ENCODE measurements at regions not wholly inside any gene's neighbourhood (a gene's known extent, or its start where the extent isn't known, plus 50 kb on each side); places are given as distances from the start of the nearest gene placed in this dataset.

GRCh38 chr7:41130086-41130485 is 572.8 kb downstream of the INHBA start:
- TF ChIP-seq, protein P1, sequence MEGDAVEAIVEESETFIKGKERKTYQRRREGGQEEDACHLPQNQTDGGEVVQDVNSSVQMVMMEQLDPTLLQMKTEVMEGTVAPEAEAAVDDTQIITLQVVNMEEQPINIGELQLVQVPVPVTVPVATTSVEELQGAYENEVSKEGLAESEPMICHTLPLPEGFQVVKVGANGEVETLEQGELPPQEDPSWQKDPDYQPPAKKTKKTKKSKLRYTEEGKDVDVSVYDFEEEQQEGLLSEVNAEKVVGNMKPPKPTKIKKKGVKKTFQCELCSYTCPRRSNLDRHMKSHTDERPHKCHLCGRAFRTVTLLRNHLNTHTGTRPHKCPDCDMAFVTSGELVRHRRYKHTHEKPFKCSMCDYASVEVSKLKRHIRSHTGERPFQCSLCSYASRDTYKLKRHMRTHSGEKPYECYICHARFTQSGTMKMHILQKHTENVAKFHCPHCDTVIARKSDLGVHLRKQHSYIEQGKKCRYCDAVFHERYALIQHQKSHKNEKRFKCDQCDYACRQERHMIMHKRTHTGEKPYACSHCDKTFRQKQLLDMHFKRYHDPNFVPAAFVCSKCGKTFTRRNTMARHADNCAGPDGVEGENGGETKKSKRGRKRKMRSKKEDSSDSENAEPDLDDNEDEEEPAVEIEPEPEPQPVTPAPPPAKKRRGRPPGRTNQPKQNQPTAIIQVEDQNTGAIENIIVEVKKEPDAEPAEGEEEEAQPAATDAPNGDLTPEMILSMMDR (IDR thresholded peaks at IDR 0.05): no peak
- no peak for DNase-seq (ENCODE audit: extremely low spot score, unreplicated experiment)
- Mint-ChIP-seq H3K9me3 (ENCODE audit: unreplicated experiment) (no peaks in the 10 kb centered on the region), H3K4me3 (ENCODE audit: unreplicated experiment) (no peak overlapping the region), H3K4me1 (ENCODE audit: unreplicated experiment) (peaks cover 14% of the 10 kb centered on the region), H3K27me3 (ENCODE audit: unreplicated experiment) (no peaks in the 10 kb centered on the region), H3K27ac (ENCODE audit: unreplicated experiment) (no peak overlapping the region), H3K36me3 (ENCODE audit: unreplicated experiment) (no peaks in the 10 kb centered on the region)

DNA sequence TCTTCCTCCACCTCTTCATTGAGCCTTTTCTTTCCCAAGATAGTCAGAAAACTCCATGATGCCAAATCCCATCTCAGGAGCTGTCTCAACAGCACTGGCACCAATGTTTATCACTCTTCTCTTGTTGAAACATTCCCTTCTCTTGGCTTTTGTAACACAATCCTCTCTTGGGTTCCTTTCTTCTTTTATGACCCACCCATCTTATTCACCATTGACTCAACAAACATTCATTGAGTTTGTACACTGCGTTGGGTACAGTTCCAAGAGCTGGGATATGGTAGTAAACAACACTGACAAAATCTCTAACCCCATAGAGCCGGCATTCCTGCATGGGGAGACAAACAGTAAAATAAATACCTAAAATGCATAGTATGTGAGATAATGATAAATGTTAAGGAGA is 577.5 kb downstream of the INHBA start:
- Mint-ChIP-seq H3K4me1 (ENCODE audit: unreplicated experiment) (peaks cover 7% of the 10 kb centered on the region), H3K27me3 (ENCODE audit: unreplicated experiment) (no peaks in the 10 kb centered on the region), H3K36me3 (ENCODE audit: unreplicated experiment) (no peaks in the 10 kb centered on the region), H3K9me3 (ENCODE audit: unreplicated experiment) (no peaks in the 10 kb centered on the region), H3K4me3 (ENCODE audit: unreplicated experiment) (no peak overlapping the region), H3K27ac (ENCODE audit: unreplicated experiment) (no peak overlapping the region)
- DNase-seq (ENCODE audit: extremely low spot score, unreplicated experiment): no peak
- TF ChIP-seq, protein P1 (IDR thresholded peaks at IDR 0.05): no peak

DNA sequence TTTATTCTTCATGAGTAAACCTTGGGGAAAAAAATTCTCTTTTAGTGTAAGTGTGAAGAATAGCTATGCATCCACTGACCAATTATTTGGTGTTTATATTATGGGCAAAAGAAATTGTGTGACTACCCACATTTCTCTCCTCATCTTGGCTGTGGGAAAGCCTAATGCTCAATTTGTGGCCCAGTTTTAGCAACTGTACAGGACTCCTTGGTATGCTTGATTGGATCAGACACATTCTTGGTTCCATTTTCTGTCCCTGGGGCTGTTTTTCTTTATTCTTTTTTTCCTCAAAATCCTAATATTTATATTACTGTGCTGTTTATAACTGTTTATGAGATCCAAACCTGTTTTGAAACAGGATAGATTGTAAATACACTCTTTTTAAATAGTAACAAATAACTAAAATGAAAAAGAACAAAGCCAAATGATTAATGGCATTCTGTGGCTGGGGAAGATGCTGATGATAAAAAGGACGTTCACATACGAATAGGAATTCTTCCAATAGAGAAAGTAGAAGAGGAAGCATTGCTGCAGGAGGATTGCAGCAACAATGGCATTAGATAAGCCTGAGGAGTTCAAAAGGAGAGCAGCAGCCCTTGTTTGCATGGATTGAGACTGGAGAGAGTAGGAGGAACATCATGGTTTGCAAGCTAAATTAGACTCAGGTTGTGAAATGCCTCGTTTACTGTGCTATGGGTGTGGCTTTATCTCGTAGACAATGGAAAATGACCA is 580.5 kb downstream of the INHBA start:
- Mint-ChIP-seq H3K27me3 (ENCODE audit: unreplicated experiment) (no peaks in the 10 kb centered on the region), H3K9me3 (ENCODE audit: unreplicated experiment) (peaks cover 4% of the 10 kb centered on the region), H3K27ac (ENCODE audit: unreplicated experiment) (no peak overlapping the region), H3K4me1 (ENCODE audit: unreplicated experiment) (peaks cover 7% of the 10 kb centered on the region), H3K36me3 (ENCODE audit: unreplicated experiment) (no peaks in the 10 kb centered on the region), H3K4me3 (ENCODE audit: unreplicated experiment) (no peak overlapping the region)
- no peak for DNase-seq (ENCODE audit: extremely low spot score, unreplicated experiment)
- TF ChIP-seq, protein P1 (IDR thresholded peaks at IDR 0.05): no peak

DNA sequence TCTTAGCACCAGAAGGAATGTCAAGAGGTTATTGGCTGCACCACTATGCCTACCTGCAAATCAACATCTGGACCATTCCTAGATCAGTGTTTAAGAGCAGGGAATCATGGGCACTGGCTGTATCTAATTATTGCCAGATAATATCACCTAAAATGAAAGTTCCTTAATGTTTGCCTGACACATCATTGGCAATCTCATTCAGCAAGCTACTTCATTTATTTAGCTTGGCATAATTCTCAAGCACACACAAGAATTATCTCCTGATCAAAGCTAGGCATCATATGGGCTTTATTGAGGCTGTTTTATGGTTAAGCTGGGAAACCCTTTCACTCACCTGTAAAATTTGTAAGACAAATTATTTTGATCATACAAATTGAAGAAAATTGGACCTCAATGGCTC is 581.7 kb downstream of the INHBA start:
- Mint-ChIP-seq H3K36me3 (ENCODE audit: unreplicated experiment) (no peaks in the 10 kb centered on the region), H3K4me1 (ENCODE audit: unreplicated experiment) (peaks cover 11% of the 10 kb centered on the region), H3K27ac (ENCODE audit: unreplicated experiment) (no peak overlapping the region), H3K4me3 (ENCODE audit: unreplicated experiment) (no peak overlapping the region), H3K27me3 (ENCODE audit: unreplicated experiment) (no peaks in the 10 kb centered on the region), H3K9me3 (ENCODE audit: unreplicated experiment) (peaks cover 4% of the 10 kb centered on the region)
- TF ChIP-seq, protein P1 (IDR thresholded peaks at IDR 0.05): no peak
- DNase-seq (ENCODE audit: extremely low spot score, unreplicated experiment): no peak

GRCh38 chr7:41118486-41118885 is 584.4 kb downstream of the INHBA start:
- Mint-ChIP-seq H3K27me3 (ENCODE audit: unreplicated experiment) (no peaks in the 10 kb centered on the region), H3K4me1 (ENCODE audit: unreplicated experiment) (peaks cover 11% of the 10 kb centered on the region), H3K27ac (ENCODE audit: unreplicated experiment) (no peak overlapping the region), H3K4me3 (ENCODE audit: unreplicated experiment) (no peak overlapping the region), H3K9me3 (ENCODE audit: unreplicated experiment) (peaks cover 4% of the 10 kb centered on the region), H3K36me3 (ENCODE audit: unreplicated experiment) (no peaks in the 10 kb centered on the region)
- TF ChIP-seq, protein P1 (IDR thresholded peaks at IDR 0.05): no peak
- DNase-seq (ENCODE audit: extremely low spot score, unreplicated experiment): no peak

Data from osteocyte (in vitro differentiated cells).